Endodermal cell (in vitro differentiated cells): ENCODE measurements at regions not wholly inside any gene's neighbourhood (a gene's known extent, or its start where the extent isn't known, plus 50 kb on each side); places are given as distances from the start of the nearest gene placed in this dataset.
A peak's percentile ranks its signal among the peaks of the same experiment; 100 is the strongest.

Experiments
- DNase-seq: peaks from one replicate; pipeline ENCODE4 v3.0.0-alpha.2; 2017
- H3K27ac ChIP-seq: 2 replicates; pipeline ENCODE4 v1.5.1; 2013; ENCODE audit warnings: mild to moderate bottlenecking, low read depth, low read length, moderate library complexity
- H3K27me3 ChIP-seq: 2 replicates; pipeline ENCODE4 v1.6.1; 2013; ENCODE audit warnings: mild to moderate bottlenecking, low read length, moderate library complexity; ENCODE audit not compliant: insufficient read depth, control insufficient read depth, poor library complexity, severe bottlenecking
- H3K36me3 ChIP-seq: 2 replicates; pipeline ENCODE4 v1.7.0; 2013; ENCODE audit warnings: mild to moderate bottlenecking, low read length, moderate library complexity; ENCODE audit not compliant: control insufficient read depth, insufficient read depth
- H3K4me1 ChIP-seq: one replicate; pipeline ENCODE4 v1.7.0; 2013; ENCODE audit warnings: low read length; ENCODE audit not compliant: control insufficient read depth, insufficient read depth
- H3K4me3 ChIP-seq: 2 replicates; pipeline ENCODE4 v1.5.1; 2013; ENCODE audit warnings: mild to moderate bottlenecking, low read length, moderate library complexity
- H3K9ac ChIP-seq: 2 replicates; pipeline ENCODE4 v1.6.1; 2013; ENCODE audit warnings: mild to moderate bottlenecking, low read length, moderate library complexity; ENCODE audit not compliant: poor library complexity, severe bottlenecking; ENCODE audit errors: extremely low read depth
- H3K9me3 ChIP-seq: 2 replicates; pipeline ENCODE4 v1.6.1; 2013; ENCODE audit warnings: mild to moderate bottlenecking, low read length, moderate library complexity; ENCODE audit not compliant: control insufficient read depth
- H3K27ac Mint-ChIP-seq: 2 replicates; pipeline ENCODE4 v1.8.0; 2020; ENCODE audit warnings: mixed read lengths
- H3K27me3 Mint-ChIP-seq: 2 replicates; pipeline ENCODE4 v1.8.0; 2021; ENCODE audit warnings: mild to moderate bottlenecking, mixed read lengths; ENCODE audit not compliant: insufficient read depth
- H3K36me3 Mint-ChIP-seq: 2 replicates; pipeline ENCODE4 v1.8.0; 2020; ENCODE audit warnings: low read depth, mixed read lengths
- H3K4me1 Mint-ChIP-seq: 2 replicates; pipeline ENCODE4 v1.8.0; 2020; ENCODE audit warnings: mixed read lengths
- H3K4me3 Mint-ChIP-seq: 2 replicates; pipeline ENCODE4 v1.8.0; 2020; ENCODE audit warnings: mild to moderate bottlenecking, moderate library complexity, mixed read lengths
- H3K9me3 Mint-ChIP-seq: 2 replicates; pipeline ENCODE4 v1.8.0; 2020; ENCODE audit warnings: mild to moderate bottlenecking, mixed read lengths
- WGBS, 2 experiments: methylation state at CpG; one replicate each; pipeline versions ENCODE4 v1.1.5 to v1.1.7; 2013; ENCODE audit warnings: missing lambda C conversion rate in 2 of 2, mixed read lengths in 1 of 2; ENCODE audit not compliant: insufficient coverage in 1 of 2, insufficient read length in 1 of 2; 5-methylcytosine and 5-hydroxymethylcytosine counted together
- TF ChIP-seq, protein P1 (sequence below): fragments of 200-600 bp; sonication (generic); conservative IDR thresholded peaks from 2 replicates; pipeline ENCODE4 v1.5.0; 2021; ENCODE audit warnings: antibody characterized with exemption, mild to moderate bottlenecking

GRCh38 chr4:67204441-67204840 is 340.9 kb downstream of the CENPC start:
- H3K27ac Mint-ChIP-seq: no peak overlapping the region
- H3K27me3 ChIP-seq: no peaks in the 10 kb centered on the region
- no peaks in the 10 kb centered on the region for H3K27me3 Mint-ChIP-seq
- no peak overlapping the region for H3K4me3 ChIP-seq
- no peaks in the 10 kb centered on the region for H3K9me3 Mint-ChIP-seq
- H3K9me3 ChIP-seq: no peaks in the 10 kb centered on the region
- peaks cover 6% of the 10 kb centered on the region for H3K4me1 Mint-ChIP-seq
- no peak overlapping the region for H3K4me3 Mint-ChIP-seq
- no peak overlapping the region for H3K9ac ChIP-seq
- no peak for DNase-seq
- no peaks in the 10 kb centered on the region for H3K4me1 ChIP-seq
- H3K36me3 ChIP-seq: no peaks in the 10 kb centered on the region
- no peaks in the 10 kb centered on the region for H3K36me3 Mint-ChIP-seq
- no peak overlapping the region for H3K27ac ChIP-seq
- TF ChIP-seq, protein P1, sequence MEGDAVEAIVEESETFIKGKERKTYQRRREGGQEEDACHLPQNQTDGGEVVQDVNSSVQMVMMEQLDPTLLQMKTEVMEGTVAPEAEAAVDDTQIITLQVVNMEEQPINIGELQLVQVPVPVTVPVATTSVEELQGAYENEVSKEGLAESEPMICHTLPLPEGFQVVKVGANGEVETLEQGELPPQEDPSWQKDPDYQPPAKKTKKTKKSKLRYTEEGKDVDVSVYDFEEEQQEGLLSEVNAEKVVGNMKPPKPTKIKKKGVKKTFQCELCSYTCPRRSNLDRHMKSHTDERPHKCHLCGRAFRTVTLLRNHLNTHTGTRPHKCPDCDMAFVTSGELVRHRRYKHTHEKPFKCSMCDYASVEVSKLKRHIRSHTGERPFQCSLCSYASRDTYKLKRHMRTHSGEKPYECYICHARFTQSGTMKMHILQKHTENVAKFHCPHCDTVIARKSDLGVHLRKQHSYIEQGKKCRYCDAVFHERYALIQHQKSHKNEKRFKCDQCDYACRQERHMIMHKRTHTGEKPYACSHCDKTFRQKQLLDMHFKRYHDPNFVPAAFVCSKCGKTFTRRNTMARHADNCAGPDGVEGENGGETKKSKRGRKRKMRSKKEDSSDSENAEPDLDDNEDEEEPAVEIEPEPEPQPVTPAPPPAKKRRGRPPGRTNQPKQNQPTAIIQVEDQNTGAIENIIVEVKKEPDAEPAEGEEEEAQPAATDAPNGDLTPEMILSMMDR: no peak

GRCh38 chr4:67201334-67201733 is 344.0 kb downstream of the CENPC start:
- Mint-ChIP-seq H3K4me1 (peaks cover 6% of the 10 kb centered on the region), H3K36me3 (no peaks in the 10 kb centered on the region), H3K27ac (no peak overlapping the region), H3K9me3 (no peaks in the 10 kb centered on the region), H3K4me3 (no peak overlapping the region), H3K27me3 (no peaks in the 10 kb centered on the region)
- Histone ChIP-seq H3K4me3 (no peak overlapping the region), H3K4me1 (no peaks in the 10 kb centered on the region), H3K9me3 (no peaks in the 10 kb centered on the region), H3K27ac (no peak overlapping the region), H3K9ac (no peak overlapping the region), H3K27me3 (peaks cover 8% of the 10 kb centered on the region), H3K36me3 (no peaks in the 10 kb centered on the region)
- TF ChIP-seq, protein P1: no peak
- no peak for DNase-seq
- WGBS, 2 experiments: 88 to 99% methylated on average over 2 of the region's 3 CpGs

GRCh38 chr4:67198727-67199126 is 346.6 kb downstream of the CENPC start:
- Mint-ChIP-seq H3K27ac (no peak overlapping the region), H3K27me3 (no peaks in the 10 kb centered on the region), H3K9me3 (no peaks in the 10 kb centered on the region), H3K36me3 (no peaks in the 10 kb centered on the region), H3K4me1 (peaks cover 6% of the 10 kb centered on the region), H3K4me3 (no peak overlapping the region)
- no peaks in the 10 kb centered on the region for H3K36me3 ChIP-seq
- H3K4me3 ChIP-seq: no peak overlapping the region
- no peak overlapping the region for H3K27ac ChIP-seq
- TF ChIP-seq, protein P1: peak; percentile 80
- 34 to 38% methylated on average over 2 of the region's 2 CpGs for WGBS, 2 experiments
- DNase-seq: no peak
- no peaks in the 10 kb centered on the region for H3K4me1 ChIP-seq
- no peak overlapping the region for H3K9ac ChIP-seq
- peaks cover 8% of the 10 kb centered on the region for H3K27me3 ChIP-seq
- H3K9me3 ChIP-seq: no peaks in the 10 kb centered on the region
